ENCODE measurements at regions not wholly inside any gene's neighbourhood (a gene's known extent, or its start where the extent isn't known, plus 50 kb on each side); places are given as distances from the start of the nearest gene placed in this dataset.

GRCh38 chr19:28936001-28936400 is 276.9 kb downstream of the UQCRFS1 start:
- Histone ChIP-seq H3K27me3 (no peaks in the 10 kb centered on the region), H3K27ac (no peak overlapping the region), H3K9me3 (no peaks in the 10 kb centered on the region), H3K36me3 (replicated peaks in 1 of 2; ENCODE audit: insufficient read depth in 1 of 2, low read depth in 2 of 2) (no peaks in the 10 kb centered on the region), H3K4me3 (no peak overlapping the region), H3K4me1 (no peaks in the 10 kb centered on the region)
- 79 to 100% methylated on average over 1 of the region's 1 CpG for WGBS, 2 donors
- intact Hi-C loops (cut with DNase I) = no loop called here
- DNase-seq (no peak), ATAC-seq (no peak)
- no peak for TF ChIP-seq CTCF (IDR thresholded peaks at IDR 0.05)
- TF ChIP-seq POLR2A (IDR thresholded peaks at IDR 0.05) = no peak

- DNase-seq = no peak
- Histone ChIP-seq H3K9me3 (no peaks in the 10 kb centered on the region), H3K36me3 (replicated peaks in 1 of 2; ENCODE audit: insufficient read depth in 1 of 2, low read depth in 2 of 2) (no peaks in the 10 kb centered on the region), H3K27me3 (no peaks in the 10 kb centered on the region), H3K27ac (no peak overlapping the region), H3K4me3 (no peak overlapping the region), H3K4me1 (no peaks in the 10 kb centered on the region)
- no peak for ATAC-seq
- TF ChIP-seq POLR2A (IDR thresholded peaks at IDR 0.05) (no peak), CTCF (IDR thresholded peaks at IDR 0.05) (no peak)
- intact Hi-C loops (cut with DNase I) = no loop called here
Observed at GRCh38 chr19:28934631-28935030, 278.3 kb downstream of the UQCRFS1 start.

GRCh38 chr19:28933039-28933438 is 279.9 kb downstream of the UQCRFS1 start:
- Histone ChIP-seq H3K4me1 (no peaks in the 10 kb centered on the region), H3K9me3 (no peaks in the 10 kb centered on the region), H3K27me3 (no peaks in the 10 kb centered on the region), H3K36me3 (replicated peaks in 1 of 2; ENCODE audit: insufficient read depth in 1 of 2, low read depth in 2 of 2) (no peaks in the 10 kb centered on the region), H3K27ac (no peak overlapping the region), H3K4me3 (no peak overlapping the region)
- no peak for DNase-seq
- intact Hi-C loops (cut with DNase I) = no loop called here
- WGBS, 2 donors = 48 to 57% methylated on average over 4 of the region's 4 CpGs
- no peak for TF ChIP-seq POLR2A (IDR thresholded peaks at IDR 0.05)
- TF ChIP-seq CTCF (IDR thresholded peaks at IDR 0.05) = no peak
- no peak for ATAC-seq

GRCh38 chr19:28932446-28932845 is 280.5 kb downstream of the UQCRFS1 start:
- Histone ChIP-seq H3K9me3 (no peaks in the 10 kb centered on the region), H3K4me3 (no peak overlapping the region), H3K36me3 (replicated peaks in 1 of 2; ENCODE audit: insufficient read depth in 1 of 2, low read depth in 2 of 2) (no peaks in the 10 kb centered on the region), H3K27me3 (no peaks in the 10 kb centered on the region), H3K27ac (no peak overlapping the region), H3K4me1 (no peaks in the 10 kb centered on the region)
- no peak for DNase-seq
- no peak for TF ChIP-seq POLR2A (IDR thresholded peaks at IDR 0.05)
- no peak for TF ChIP-seq CTCF (IDR thresholded peaks at IDR 0.05)
- WGBS, 2 donors = 41 to 63% methylated on average over 3 of the region's 3 CpGs
- ATAC-seq = no peak
- intact Hi-C loops (cut with DNase I) = no loop called here

- Histone ChIP-seq H3K4me3 (no peak overlapping the region), H3K36me3 (replicated peaks in 1 of 2; ENCODE audit: insufficient read depth in 1 of 2, low read depth in 2 of 2) (no peaks in the 10 kb centered on the region), H3K9me3 (no peaks in the 10 kb centered on the region), H3K27me3 (no peaks in the 10 kb centered on the region), H3K27ac (no peak overlapping the region), H3K4me1 (no peaks in the 10 kb centered on the region)
- 44 to 55% methylated on average over 3 of the region's 3 CpGs for WGBS, 2 donors
- no peak for ATAC-seq
- DNase-seq = no peak
- intact Hi-C loops (cut with DNase I) = no loop called here
- TF ChIP-seq CTCF (IDR thresholded peaks at IDR 0.05) (no peak), POLR2A (IDR thresholded peaks at IDR 0.05) (no peak)
Observed at GRCh38 chr19:28929006-28929405, 283.9 kb downstream of the UQCRFS1 start.
